ENCODE measurements at regions not wholly inside any gene's neighbourhood (a gene's known extent, or its start where the extent isn't known, plus 50 kb on each side); places are given as distances from the start of the nearest gene placed in this dataset.
"Not testable (repeated sequence)": the region's sequence is repeated elsewhere in the genome, so short reads cannot be mapped to it uniquely, and the experiment has no call there.

DNA sequence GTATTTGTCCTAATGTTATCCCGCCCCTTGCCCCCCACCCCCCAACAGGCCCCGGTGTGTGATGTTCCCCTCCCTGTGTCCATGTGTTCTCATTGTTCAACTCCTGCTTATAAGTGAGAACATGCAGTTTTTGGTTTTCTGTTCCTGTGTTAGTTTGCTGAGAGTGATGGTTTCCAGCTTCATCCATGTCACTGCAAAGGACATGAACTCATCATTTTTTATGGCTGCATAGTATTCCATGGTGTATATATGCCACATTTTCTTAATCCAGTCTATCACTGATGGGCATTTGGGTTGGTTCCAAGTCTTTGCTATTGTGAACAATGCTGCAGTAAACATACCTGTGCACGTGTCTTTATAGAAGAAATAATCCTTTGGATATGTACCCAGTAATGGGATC is 51.9 kb upstream of the CD2AP start:
- H3K27me3 ChIP-seq (ENCODE audit: control insufficient read depth, insufficient read depth, low read length); H3K9me3 ChIP-seq (ENCODE audit: control insufficient read depth, insufficient read depth, low read length); H3K4me3 ChIP-seq (ENCODE audit: low read depth, low read length): not testable (repeated sequence)

DNA sequence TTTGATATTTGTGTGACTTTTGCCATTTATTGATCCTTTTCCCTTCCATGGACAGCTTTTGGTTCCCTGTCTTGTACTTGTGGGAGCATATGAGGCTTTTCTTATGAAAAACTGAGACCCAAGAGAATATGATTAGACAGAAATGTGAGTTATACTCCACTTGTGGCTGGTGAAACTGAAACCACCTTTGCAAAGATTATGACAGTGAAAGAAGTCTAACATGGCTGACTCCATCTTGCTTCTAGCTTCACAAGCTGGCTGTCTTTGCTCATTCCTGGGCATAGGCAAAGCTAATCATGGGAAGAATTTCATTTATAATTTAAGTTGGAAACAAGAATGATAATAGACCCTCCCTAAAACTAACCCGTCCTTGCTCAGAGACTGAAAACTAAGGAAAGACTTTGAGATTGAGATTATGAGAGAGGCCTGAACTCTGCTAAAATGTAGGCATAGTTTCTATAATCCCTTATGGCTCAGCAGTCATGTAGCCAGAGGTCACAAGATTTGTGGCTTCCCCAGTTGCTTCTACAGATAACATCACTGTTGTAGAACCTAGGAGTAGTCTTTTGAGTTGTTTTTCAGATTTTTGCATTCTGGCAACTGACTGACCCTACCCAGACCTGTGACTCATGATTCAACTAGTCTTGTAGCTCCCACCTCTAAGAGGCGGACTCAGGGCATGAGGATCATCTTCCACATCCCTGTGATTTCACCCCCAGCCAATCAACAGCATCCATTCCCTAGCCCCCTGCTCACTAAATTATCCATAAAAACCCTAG is 50.9 kb upstream of the CD2AP start:
- Histone ChIP-seq H3K4me3 (ENCODE audit: low read depth, low read length) (no peak overlapping the region), H3K36me3 (ENCODE audit: control insufficient read depth, insufficient read depth, low read length) (no peaks in the 10 kb centered on the region), H3K4me1 (ENCODE audit: control insufficient read depth, insufficient read depth, low read length) (peaks cover 12% of the 10 kb centered on the region), H3K27me3 (ENCODE audit: control insufficient read depth, insufficient read depth, low read length) (no peaks in the 10 kb centered on the region), H3K9ac (ENCODE audit: low read depth, low read length) (no peak overlapping the region), H3K9me3 (ENCODE audit: control insufficient read depth, insufficient read depth, low read length) (no peaks in the 10 kb centered on the region; the same call in 1 of the 2 replicates), H3K27ac (ENCODE audit: low read depth, low read length) (no peak overlapping the region)

More for the DNA sequence above, 51.9 kb upstream of the CD2AP start:
- H3K4me1 ChIP-seq (ENCODE audit: control insufficient read depth, insufficient read depth, low read length) = peaks cover 12% of the 10 kb centered on the region
- not testable (repeated sequence) for H3K36me3 ChIP-seq (ENCODE audit: control insufficient read depth, insufficient read depth, low read length); H3K27ac ChIP-seq (ENCODE audit: low read depth, low read length); H3K9ac ChIP-seq (ENCODE audit: low read depth, low read length)

DNA sequence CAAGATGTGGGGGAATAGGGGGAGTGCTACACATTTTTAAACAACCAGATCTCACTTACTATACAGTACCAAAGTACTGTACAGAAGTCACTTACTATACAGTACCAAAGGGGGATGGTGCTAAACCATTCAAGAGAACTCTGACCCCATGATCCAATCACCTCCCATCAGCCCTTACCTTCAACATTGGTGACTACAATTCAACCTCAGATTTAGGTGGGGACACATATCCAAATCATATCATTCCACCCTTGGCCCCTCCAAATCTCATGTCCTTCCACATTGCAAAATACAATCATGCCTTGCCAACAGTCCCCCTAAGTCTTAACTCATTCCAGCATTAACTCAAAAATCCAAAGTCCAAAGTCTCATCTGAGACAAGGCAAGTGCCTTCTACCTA is 49.9 kb upstream of the CD2AP start:
- no peaks in the 10 kb centered on the region; the same call in 1 of the 2 replicates for H3K9me3 ChIP-seq (ENCODE audit: control insufficient read depth, insufficient read depth, low read length)
- H3K36me3 ChIP-seq (ENCODE audit: control insufficient read depth, insufficient read depth, low read length) = no peaks in the 10 kb centered on the region
- no peaks in the 10 kb centered on the region for H3K27me3 ChIP-seq (ENCODE audit: control insufficient read depth, insufficient read depth, low read length)
- no peak overlapping the region for H3K4me3 ChIP-seq (ENCODE audit: low read depth, low read length)
- peaks cover 12% of the 10 kb centered on the region for H3K4me1 ChIP-seq (ENCODE audit: control insufficient read depth, insufficient read depth, low read length)
- no peak overlapping the region for H3K9ac ChIP-seq (ENCODE audit: low read depth, low read length)
- no peak overlapping the region for H3K27ac ChIP-seq (ENCODE audit: low read depth, low read length)
